Brain microvascular endothelial cell (primary cell): ENCODE measurements at regions not wholly inside any gene's neighbourhood (a gene's known extent, or its start where the extent isn't known, plus 50 kb on each side); places are given as distances from the start of the nearest gene placed in this dataset.
A peak's percentile ranks its signal among the peaks of the same experiment; 100 is the strongest.
"Not testable (repeated sequence)": the region's sequence is repeated elsewhere in the genome, so short reads cannot be mapped to it uniquely, and the experiment has no call there.

Experiments used
- DNase-seq: peaks from one replicate; pipeline ENCODE4 v3.0.0-alpha.2; 2020
- H3K27ac ChIP-seq: fragments of 250-450 bp; sonication (Bioruptor Pico); 2 replicates; pipeline ENCODE4 v1.5.1; 2020; ENCODE audit warnings: mild to moderate bottlenecking, moderate library complexity
- H3K27me3 ChIP-seq: fragments of 250-450 bp; sonication (Bioruptor Pico); replicated peaks from 2 replicates; pipeline ENCODE4 v1.5.1; 2020; ENCODE audit warnings: mild to moderate bottlenecking
- H3K36me3 ChIP-seq: fragments of 250-450 bp; sonication (Bioruptor Pico); replicated peaks from 2 replicates; pipeline ENCODE4 v1.5.1; 2020; ENCODE audit warnings: mild to moderate bottlenecking
- H3K4me3 ChIP-seq: 2 replicates; pipeline ENCODE4 v1.5.1; 2011; ENCODE audit warnings: low read depth, mild to moderate bottlenecking, control low read depth, low read length, moderate library complexity
- in situ Hi-C: cut with HindIII; loops from 2 replicates; pipeline ENCODE4 v1.10.0; 2017; ENCODE audit warnings: low sequenced_read_pairs, low pct_ligation_motif_present
- TF ChIP-seq, protein P1 (sequence below): IDR thresholded peaks from 2 replicates; pipeline ENCODE4 v1.5.1; 2011; ENCODE audit warnings: low read depth, mild to moderate bottlenecking, moderate library complexity, low read length, control low read depth, inconsistent platforms; ENCODE audit errors: missing control alignments

DNA sequence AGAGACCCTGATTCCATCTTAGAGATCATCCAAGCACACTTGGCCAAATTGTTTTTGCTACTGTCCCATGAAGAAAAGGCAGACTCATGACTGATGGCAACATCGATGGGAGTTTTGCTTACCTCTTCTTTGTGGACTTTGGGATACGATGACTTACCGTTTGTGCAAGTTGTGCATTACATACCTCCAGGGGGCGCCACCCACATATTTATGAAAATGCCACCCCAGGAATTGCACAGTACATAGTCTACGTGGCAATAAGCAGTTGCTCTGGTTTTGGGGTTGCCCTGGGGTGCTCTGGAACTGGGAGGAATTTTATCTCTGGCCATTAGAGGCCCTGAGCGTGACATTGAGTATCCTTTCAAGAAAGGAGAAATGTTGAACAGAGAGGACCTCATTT is 139.0 kb upstream of the CCZ1B start:
- in situ Hi-C loops, H3K4me3 ChIP-seq, H3K27me3 ChIP-seq, H3K36me3 ChIP-seq, H3K27ac ChIP-seq: not testable (repeated sequence)
- DNase-seq, result peak; percentile 31
- TF ChIP-seq, protein P1, sequence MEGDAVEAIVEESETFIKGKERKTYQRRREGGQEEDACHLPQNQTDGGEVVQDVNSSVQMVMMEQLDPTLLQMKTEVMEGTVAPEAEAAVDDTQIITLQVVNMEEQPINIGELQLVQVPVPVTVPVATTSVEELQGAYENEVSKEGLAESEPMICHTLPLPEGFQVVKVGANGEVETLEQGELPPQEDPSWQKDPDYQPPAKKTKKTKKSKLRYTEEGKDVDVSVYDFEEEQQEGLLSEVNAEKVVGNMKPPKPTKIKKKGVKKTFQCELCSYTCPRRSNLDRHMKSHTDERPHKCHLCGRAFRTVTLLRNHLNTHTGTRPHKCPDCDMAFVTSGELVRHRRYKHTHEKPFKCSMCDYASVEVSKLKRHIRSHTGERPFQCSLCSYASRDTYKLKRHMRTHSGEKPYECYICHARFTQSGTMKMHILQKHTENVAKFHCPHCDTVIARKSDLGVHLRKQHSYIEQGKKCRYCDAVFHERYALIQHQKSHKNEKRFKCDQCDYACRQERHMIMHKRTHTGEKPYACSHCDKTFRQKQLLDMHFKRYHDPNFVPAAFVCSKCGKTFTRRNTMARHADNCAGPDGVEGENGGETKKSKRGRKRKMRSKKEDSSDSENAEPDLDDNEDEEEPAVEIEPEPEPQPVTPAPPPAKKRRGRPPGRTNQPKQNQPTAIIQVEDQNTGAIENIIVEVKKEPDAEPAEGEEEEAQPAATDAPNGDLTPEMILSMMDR, result peak; percentile 25

DNA sequence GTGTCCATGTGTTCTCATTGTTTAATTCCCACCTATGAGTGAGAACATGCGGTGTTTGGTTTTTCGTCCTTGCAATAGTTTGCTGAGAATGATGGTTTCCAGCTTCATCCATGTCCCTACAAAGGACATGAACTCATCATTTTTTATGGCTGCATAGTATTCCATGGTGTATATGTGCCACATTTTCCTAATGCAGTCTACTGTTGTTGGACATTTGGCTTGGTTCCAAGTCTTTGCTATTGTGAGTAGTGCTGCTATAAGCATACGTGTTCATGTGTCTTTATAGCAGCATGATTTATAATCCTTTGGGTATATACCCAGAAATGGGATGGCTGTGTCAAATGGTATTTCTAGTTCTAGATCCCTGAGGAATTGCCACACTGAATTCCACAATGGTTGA is 144.1 kb upstream of the CCZ1B start:
- H3K27me3 ChIP-seq, DNase-seq, H3K36me3 ChIP-seq, H3K4me3 ChIP-seq, in situ Hi-C loops, H3K27ac ChIP-seq: not testable (repeated sequence)

DNA sequence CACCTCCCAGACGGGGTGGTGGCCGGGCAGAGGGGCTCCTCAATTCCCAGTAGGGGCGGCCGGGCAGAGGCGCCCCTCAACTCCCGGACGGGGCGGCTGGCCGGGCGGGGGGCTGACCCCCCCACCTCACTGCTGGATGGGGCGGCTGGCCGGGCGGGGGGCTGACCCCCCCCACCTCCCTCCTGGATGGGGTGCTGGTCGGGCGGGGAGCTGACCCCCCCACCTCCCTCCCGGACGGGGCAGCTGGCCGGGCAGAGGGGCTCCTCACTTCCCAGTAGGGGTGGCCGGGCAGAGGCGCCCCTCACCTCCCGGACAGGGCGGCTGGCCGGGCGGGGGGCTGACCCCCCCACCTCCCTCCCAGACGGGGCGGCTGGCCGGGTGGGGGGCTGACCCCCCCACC is 148.8 kb upstream of the CCZ1B start:
- H3K27me3 ChIP-seq, H3K27ac ChIP-seq, H3K36me3 ChIP-seq, in situ Hi-C loops, H3K4me3 ChIP-seq, DNase-seq: not testable (repeated sequence)

DNA sequence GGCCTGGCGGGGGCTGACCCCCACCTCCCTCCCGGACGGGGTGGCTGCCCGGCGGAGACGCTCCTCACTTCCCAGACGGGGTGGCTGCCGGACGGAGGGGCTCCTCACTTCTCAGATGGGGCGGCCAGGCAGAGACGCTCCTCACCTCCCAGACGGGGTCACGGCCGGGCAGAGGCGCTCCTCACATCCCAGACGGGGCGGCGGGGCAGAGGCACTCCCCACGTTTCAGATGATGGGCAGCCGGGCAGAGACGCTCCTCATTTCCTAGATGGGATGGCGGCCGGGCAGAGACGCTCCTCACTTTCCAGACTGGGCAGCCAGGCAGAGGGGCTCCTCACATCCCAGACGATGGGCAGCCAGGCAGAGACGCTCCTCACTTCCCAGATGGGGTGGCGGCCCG is 149.3 kb upstream of the CCZ1B start:
- H3K27ac ChIP-seq, H3K4me3 ChIP-seq, in situ Hi-C loops, H3K36me3 ChIP-seq, H3K27me3 ChIP-seq, DNase-seq: not testable (repeated sequence)

DNA sequence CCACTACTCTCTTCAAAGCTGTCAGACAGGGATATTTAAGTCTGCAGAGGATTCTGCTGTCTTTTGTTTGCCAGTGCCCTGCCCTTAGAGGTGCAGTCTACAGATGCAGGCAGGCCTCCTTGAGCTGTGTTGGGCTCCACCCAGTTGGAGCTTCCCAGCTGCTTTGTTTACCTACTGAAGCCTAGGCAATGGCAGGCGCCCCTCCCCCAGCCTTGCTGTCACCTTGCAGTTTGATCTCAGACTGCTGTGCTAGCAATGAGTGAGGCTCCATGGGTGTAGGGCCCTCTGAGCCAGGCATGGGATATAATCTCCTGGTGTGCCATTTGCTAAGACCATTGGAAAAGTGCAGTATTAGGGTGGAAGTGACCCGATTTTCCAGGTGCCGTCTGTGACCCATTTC is 151.3 kb upstream of the CCZ1B start:
- DNase-seq, H3K27ac ChIP-seq, in situ Hi-C loops, H3K27me3 ChIP-seq, H3K36me3 ChIP-seq, H3K4me3 ChIP-seq: not testable (repeated sequence)

DNA sequence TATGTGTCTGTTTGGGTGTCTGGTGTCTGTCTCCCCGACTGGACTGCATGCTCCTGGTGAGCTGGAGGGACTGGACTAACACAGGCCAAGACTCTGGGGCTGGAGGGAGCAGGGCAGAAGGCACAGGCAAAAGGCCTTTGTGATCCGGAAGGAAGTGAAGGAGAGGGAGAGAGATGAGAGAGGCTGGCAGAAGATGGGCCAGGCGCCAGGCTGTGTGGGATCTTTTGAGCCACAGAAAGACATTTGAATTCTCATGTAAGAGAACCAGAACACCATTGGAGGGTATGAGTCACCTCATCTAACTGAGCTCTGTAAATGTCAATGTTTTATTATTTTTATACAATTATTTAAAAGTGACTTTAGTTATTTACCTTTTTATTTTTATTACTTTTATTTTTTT is 152.3 kb upstream of the CCZ1B start:
- H3K36me3 ChIP-seq, in situ Hi-C loops, H3K27ac ChIP-seq, H3K4me3 ChIP-seq, H3K27me3 ChIP-seq, DNase-seq: not testable (repeated sequence)

DNA sequence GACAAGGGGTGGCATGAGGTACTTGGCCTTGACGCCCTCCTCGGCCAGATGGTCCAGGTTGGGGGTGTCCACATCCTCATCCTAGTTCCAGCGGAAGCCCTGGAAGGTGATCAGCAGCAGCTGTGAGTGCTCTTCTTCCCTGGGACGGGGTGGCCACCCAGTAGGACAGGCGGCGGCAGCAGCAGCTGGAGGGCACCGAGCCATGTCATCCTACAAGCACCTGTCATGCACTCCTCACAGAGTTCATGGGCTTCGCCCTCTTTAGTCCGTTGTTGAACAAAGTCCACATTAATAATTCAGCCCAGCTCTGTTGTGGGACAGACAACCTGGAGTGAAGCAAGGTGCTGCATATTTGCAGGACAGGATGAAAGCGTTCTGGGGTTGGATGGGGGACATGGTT is 153.4 kb upstream of the CCZ1B start:
- H3K4me3 ChIP-seq, in situ Hi-C loops, H3K27me3 ChIP-seq, H3K36me3 ChIP-seq, H3K27ac ChIP-seq, DNase-seq: not testable (repeated sequence)

DNA sequence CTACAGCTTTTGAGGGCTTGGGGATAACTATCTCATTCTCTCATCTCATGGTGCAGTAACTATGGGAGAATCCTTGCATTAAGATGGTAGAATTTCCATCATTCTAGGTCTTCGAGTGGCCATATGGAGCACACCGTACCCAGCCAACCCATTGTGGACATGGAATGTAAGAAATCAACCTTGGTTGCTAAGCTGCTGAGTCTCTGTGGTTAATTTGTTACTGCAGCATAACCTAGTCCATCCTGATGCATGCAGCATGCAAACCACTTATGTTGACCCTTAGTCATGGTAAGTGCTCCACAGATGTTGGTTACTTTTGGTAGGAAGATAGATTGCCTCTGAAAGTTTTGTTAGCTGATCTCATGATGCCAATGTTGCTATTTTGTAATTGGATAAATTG is 156.3 kb upstream of the CCZ1B start:
- H3K36me3 ChIP-seq, H3K27me3 ChIP-seq, H3K27ac ChIP-seq, in situ Hi-C loops, DNase-seq, H3K4me3 ChIP-seq: not testable (repeated sequence)

DNA sequence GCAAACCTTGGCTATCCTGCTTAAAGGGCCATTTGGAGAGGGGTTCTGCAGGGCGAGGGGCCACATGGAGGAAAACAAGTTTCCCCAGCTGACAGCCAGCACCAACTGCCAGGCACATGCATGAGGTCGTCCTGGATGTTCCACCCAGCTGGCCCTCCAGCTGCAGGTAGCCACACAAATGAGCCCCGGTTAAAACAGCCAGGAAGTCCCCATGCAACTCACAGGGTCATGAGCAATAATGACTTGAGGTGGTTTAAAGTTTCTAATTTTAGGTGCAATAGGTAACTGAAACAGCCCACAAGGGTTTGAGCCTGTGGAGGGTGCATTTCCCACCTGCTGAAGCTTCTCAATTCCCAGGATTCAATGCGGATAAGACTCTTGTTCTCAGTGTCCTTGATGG is 160.8 kb upstream of the CCZ1B start:
- in situ Hi-C loops, H3K36me3 ChIP-seq: not testable (repeated sequence)

DNA sequence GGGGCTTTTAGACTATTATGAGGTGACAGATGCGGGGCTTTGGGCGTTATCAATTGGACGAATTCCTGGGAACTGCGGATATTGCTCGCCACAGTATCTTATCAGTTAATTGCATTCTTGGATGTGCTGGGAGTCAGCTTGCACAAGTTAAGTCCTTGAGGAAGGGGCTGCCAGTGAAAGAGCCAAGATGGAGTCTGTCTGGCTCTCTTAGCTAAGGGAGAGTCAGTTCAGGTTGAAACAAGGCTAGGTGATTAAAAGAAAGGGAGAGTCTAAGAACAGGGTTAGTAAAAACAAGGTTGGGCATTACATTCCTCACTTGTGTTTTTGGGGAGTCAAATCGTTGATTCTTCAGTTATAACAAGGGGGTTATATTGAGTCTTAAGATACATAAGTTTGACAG is 162.5 kb upstream of the CCZ1B start:
- H3K27me3 ChIP-seq, DNase-seq, H3K36me3 ChIP-seq, H3K27ac ChIP-seq, in situ Hi-C loops, H3K4me3 ChIP-seq: not testable (repeated sequence)

More for the DNA sequence above, 160.8 kb upstream of the CCZ1B start:
- H3K27ac ChIP-seq, H3K27me3 ChIP-seq, H3K4me3 ChIP-seq, DNase-seq: not testable (repeated sequence)

DNA sequence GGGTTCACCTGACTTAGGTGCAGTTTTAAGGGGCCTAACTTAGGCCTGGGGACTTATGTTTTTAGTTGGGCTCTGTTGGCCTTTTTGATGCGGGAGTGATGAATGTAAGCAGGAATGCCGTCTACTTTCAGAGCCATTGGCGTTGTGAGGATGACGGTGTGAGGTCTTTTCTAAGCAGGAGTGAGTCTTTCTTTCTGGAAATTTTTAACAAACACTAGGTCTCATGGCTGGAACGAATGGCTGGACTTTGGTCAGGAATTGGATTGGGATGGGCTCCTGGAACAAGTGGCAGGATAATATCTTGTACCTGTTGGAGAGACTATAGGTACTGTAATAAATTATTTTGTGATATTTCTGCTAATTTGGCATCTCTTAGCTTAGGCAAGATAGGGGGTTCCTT is 163.9 kb upstream of the CCZ1B start:
- H3K27ac ChIP-seq, H3K27me3 ChIP-seq, in situ Hi-C loops, H3K4me3 ChIP-seq, DNase-seq, H3K36me3 ChIP-seq: not testable (repeated sequence)

DNA sequence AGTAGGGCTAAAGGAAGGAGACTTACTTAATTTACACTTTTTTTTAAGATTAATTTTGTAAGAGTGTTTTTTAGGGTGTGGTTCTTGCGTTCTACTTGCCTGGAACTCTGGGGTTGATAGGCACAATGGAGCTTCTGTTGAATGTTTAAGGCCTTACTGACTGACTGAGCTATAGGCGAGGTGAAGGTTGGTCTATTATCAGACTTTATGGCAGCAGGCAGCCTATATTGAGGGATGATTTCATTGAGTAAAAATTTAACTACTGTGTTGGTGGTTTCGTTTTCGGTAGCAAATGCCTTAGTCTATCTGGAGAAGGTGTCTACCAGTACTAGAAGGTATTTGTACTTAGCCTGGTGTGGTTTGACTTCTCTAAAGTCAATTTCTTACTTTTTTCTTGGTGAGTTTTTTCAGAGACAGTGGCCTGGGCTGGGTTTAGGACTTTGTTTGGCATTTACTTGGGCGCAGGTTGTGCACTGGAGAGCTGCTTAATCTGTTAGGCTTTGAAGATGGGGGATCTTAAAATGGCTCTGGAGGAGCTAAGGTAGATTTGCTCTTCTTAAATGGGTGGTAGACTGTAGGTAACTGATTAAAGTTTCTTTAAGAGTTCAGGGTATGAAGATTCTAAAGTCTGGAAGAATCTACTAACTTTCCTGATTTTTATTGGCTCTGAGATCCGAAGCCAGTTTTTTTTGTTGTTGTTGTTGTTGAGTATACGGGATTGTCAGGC is 164.5 kb upstream of the CCZ1B start:
- H3K36me3 ChIP-seq, H3K27me3 ChIP-seq, DNase-seq, in situ Hi-C loops, H3K4me3 ChIP-seq, H3K27ac ChIP-seq: not testable (repeated sequence)

DNA sequence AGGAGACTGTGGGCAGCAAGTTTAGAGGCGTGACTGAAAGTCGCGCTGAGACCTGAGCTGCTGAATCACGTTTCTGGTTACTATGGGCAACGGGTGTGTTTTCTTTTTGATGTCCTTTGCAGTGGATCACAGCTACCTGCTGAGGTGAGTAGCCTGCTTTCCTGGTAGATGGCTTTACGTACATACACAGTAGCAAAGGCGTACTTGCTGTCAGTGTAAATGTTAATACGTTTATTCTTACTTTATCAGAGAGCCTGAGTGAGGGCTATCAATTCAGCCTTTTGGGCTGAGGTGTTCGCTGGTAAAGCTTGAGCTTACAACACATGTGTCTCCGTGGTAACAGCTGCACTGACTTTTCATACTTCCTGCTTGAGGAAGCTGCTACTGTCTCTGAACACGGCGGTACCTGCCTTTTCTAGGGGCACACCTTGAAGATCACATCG is 165.1 kb upstream of the CCZ1B start:
- H3K27me3 ChIP-seq, in situ Hi-C loops, H3K4me3 ChIP-seq, H3K36me3 ChIP-seq, H3K27ac ChIP-seq, DNase-seq: not testable (repeated sequence)

DNA sequence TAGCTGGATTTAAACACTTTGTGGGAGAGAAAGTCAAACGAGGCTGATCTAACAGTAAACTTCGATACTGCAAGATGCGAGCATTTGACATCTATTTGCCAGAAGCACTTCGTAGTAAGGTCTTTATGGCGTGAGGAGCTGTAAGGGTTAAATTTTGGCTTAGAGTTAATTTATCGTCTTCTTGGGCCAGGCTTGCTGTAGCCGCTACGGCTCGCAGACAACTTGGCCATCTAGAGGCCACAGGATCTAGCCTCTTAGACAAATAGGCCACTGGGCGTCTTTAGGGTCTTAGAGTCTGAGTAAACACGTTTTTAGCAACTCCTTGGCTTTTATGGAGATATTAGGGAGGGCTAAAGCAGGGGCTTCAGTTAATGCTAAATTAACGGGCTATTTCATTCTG is 165.6 kb upstream of the CCZ1B start:
- H3K36me3 ChIP-seq, DNase-seq, in situ Hi-C loops, H3K27ac ChIP-seq, H3K27me3 ChIP-seq, H3K4me3 ChIP-seq: not testable (repeated sequence)
